SK-N-SH (cell line): ENCODE measurements at regions not wholly inside any gene's neighbourhood (a gene's known extent, or its start where the extent isn't known, plus 50 kb on each side); places are given as distances from the start of the nearest gene placed in this dataset.

Experiments used
- CTCF ChIA-PET: fragments of 300-600, 350-600 bp; formaldehyde crosslinking; extraction: SDS; loops from one replicate; lab custom pipeline; 2021; lab: Yijun Ruan, JAX
- POLR2A ChIA-PET: fragments of 350-600 bp; sonication (Branson Sonifier 250); formaldehyde crosslinking; extraction: SDS; loops from one replicate; lab custom pipeline; 2020; ENCODE audit warnings: antibody characterized with exemption, inconsistent platforms; lab: Yijun Ruan, JAX
- DNase-seq: peaks from one replicate; pipeline ENCODE4 v3.0.0; 2012
- H2AFZ ChIP-seq: fragments of 200-600 bp; sonication (generic); 2 replicates; pipeline ENCODE4 v1.8.1; 2016; ENCODE audit warnings: antibody characterized with exemption, mild to moderate bottlenecking, low read depth
- H3F3A ChIP-seq: fragments of 200-600 bp; sonication (generic); replicated peaks from 2 replicates; pipeline ENCODE3; 2016; ENCODE audit warnings: antibody characterized with exemption, mild to moderate bottlenecking; ENCODE audit not compliant: insufficient read depth
- H3K27ac ChIP-seq, 2 experiments: fragments of 200-500 bp in 1 of 2; fragments of 200-600 bp in 1 of 2; sonication (Bioruptor generic) in 1 of 2; sonication (generic), shearing (Covaris generic) in 1 of 2; 2 replicates each; pipeline versions ENCODE4 v1.5.1 to v1.6.1; 2014 to 2016; ENCODE audit warnings: low read depth in 2 of 2, inconsistent platforms in 1 of 2, low read length in 1 of 2, mild to moderate bottlenecking in 1 of 2, mixed read lengths in 1 of 2
- H3K27me3 ChIP-seq: fragments of 200-600 bp; sonication (generic), shearing (Covaris generic); 2 replicates; pipeline ENCODE4 v1.6.1; 2016; ENCODE audit warnings: mixed run types; ENCODE audit not compliant: insufficient read depth
- H3K36me3 ChIP-seq, 2 experiments: fragments of 200-500 bp in 1 of 2; fragments of 200-600 bp in 1 of 2; sonication (Bioruptor generic) in 1 of 2; sonication (generic) in 1 of 2; replicated peaks in 1 of 2; 2 replicates each; pipeline versions ENCODE3 to v1.5.1; 2014 to 2016; ENCODE audit warnings: low read length in 1 of 2, mild to moderate bottlenecking in 1 of 2; ENCODE audit not compliant: insufficient read depth in 2 of 2, control insufficient read depth in 1 of 2
- H3K4me1 ChIP-seq, 2 experiments: fragments of 200-500 bp in 1 of 2; fragments of 200-600 bp in 1 of 2; sonication (Bioruptor generic) in 1 of 2; sonication (generic), shearing (Covaris generic) in 1 of 2; 2 replicates each; pipeline versions ENCODE4 v1.5.1 to v1.6.1; 2014 to 2016; ENCODE audit warnings: low read depth in 1 of 2, low read length in 1 of 2, mixed run types in 1 of 2; ENCODE audit not compliant: insufficient read depth in 2 of 2, control insufficient read depth in 1 of 2
- H3K4me2 ChIP-seq: fragments of 200-600 bp; sonication (generic), shearing (Covaris generic); 2 replicates; pipeline ENCODE4 v1.6.1; 2017; ENCODE audit warnings: mixed run types
- H3K4me3 ChIP-seq, 2 experiments: fragments of 200-500 bp in 1 of 2; fragments of 200-600 bp in 1 of 2; sonication (Bioruptor generic) in 1 of 2; sonication (generic), shearing (Covaris generic) in 1 of 2; 2 replicates each; pipeline versions ENCODE4 v1.5.1 to v1.8.1; 2014 to 2016; ENCODE audit warnings: low read depth in 2 of 2, inconsistent platforms in 1 of 2, low read length in 1 of 2, mild to moderate bottlenecking in 1 of 2, mixed read lengths in 1 of 2, moderate library complexity in 1 of 2
- H3K79me2 ChIP-seq: fragments of 200-600 bp; sonication (generic); 2 replicates; pipeline ENCODE4 v1.8.1; 2017; ENCODE audit warnings: mild to moderate bottlenecking; ENCODE audit not compliant: insufficient read depth
- H3K9ac ChIP-seq: fragments of 200-600 bp; sonication (generic); 2 replicates; pipeline ENCODE4 v1.6.1; 2017; ENCODE audit warnings: mixed run types
- H3K9me2 ChIP-seq: fragments of 200-600 bp; sonication (generic); 2 replicates; pipeline ENCODE4 v1.6.1; 2017; ENCODE audit warnings: mixed run types
- H3K9me3 ChIP-seq: fragments of 200-600 bp; sonication (generic); 2 replicates; pipeline ENCODE4 v1.6.1; 2017; ENCODE audit warnings: mixed run types, mild to moderate bottlenecking, moderate library complexity
- H4K20me1 ChIP-seq: fragments of 200-600 bp; sonication (generic); 2 replicates; pipeline ENCODE4 v1.6.1; 2017; ENCODE audit warnings: mild to moderate bottlenecking, mixed run types; ENCODE audit not compliant: insufficient read depth
- FOXJ3 ChIP-seq: sonication (generic); formaldehyde crosslinking; IDR thresholded peaks from 2 replicates; pipeline ENCODE4 v1.5.1; 2020; ENCODE audit warnings: mild to moderate bottlenecking, missing genetic modification reagents
- FOXM1 ChIP-seq: IDR thresholded peaks from 2 replicates; pipeline ENCODE4 v1.4.0; 2012; ENCODE audit warnings: low read depth, mild to moderate bottlenecking
- MAX ChIP-seq: IDR thresholded peaks from 2 replicates; pipeline ENCODE4 v1.4.0; 2012; ENCODE audit warnings: low read depth
- MXI1 ChIP-seq: IDR thresholded peaks from 2 replicates; pipeline ENCODE4 v1.6.1; 2012; ENCODE audit warnings: mild to moderate bottlenecking, low read depth, low read length, improper control_type of control experiment
- PBX3 ChIP-seq: IDR thresholded peaks from 2 replicates; pipeline ENCODE4; 2012
- RAD21 ChIP-seq: IDR thresholded peaks from 2 replicates; pipeline ENCODE4 v1.6.1; 2012; ENCODE audit warnings: mild to moderate bottlenecking, low read length
- RXRA ChIP-seq: IDR thresholded peaks from 2 replicates; pipeline ENCODE4 v1.4.0; 2012; ENCODE audit warnings: low read depth, mild to moderate bottlenecking, borderline replicate concordance
- TCF12 ChIP-seq: IDR thresholded peaks from 2 replicates; pipeline ENCODE4 v1.4.0; 2012
- YY1 ChIP-seq: IDR thresholded peaks from 2 replicates; pipeline ENCODE4 v1.4.0; 2012; ENCODE audit warnings: low read depth, mild to moderate bottlenecking
- WGBS: methylation state at CpG from one replicate; pipeline ENCODE4 v1.1.6; 2017; ENCODE audit warnings: low lambda C conversion rate; 5-methylcytosine and 5-hydroxymethylcytosine counted together
- TF ChIP-seq, protein P1 (sequence below): fragments of 200-600 bp; sonication (generic); IDR thresholded peaks from 2 replicates; pipeline ENCODE4 v1.6.1; 2017; ENCODE audit warnings: antibody characterized with exemption, mild to moderate bottlenecking, moderate library complexity

GRCh38 chr10:77716458-77717317 is 79.1 kb upstream of the KCNMA1 start (continued):
- TF ChIP-seq PBX3 (no peak), RXRA (no peak), FOXJ3 (no peak), YY1 (no peak), MAX (no peak), FOXM1 (no peak)

GRCh38 chr10:77715536-77715935 is 77.9 kb upstream of the KCNMA1 start:
- ChIA-PET CTCF (interaction anchor here (1.1 to 4.3 kb wide), 3 partner anchors 41 to 550 kb away, joined by 3 to 13 read pairs (median 7); no protein-coding TSS in a partner anchor), POLR2A (no interaction called here)
- Histone ChIP-seq H3K27me3 (no peaks in the 10 kb centered on the region), H3K27ac (no peak overlapping the region), H2AFZ (no peak overlapping the region), H3K79me2 (no peaks in the 10 kb centered on the region), H3K9me3 (no peaks in the 10 kb centered on the region), H3K9ac (no peak overlapping the region), H3K36me3 (no peaks in the 10 kb centered on the region), H4K20me1 (no peaks in the 10 kb centered on the region), H3K4me1 (peaks cover 4 to 19% of the 10 kb centered on the region in 2 experiments; a peak in 3 of 4 replicates), H3K4me3 (no peak overlapping the region), H3K4me2 (no peak overlapping the region), H3F3A (peaks cover 5% of the 10 kb centered on the region), H3K9me2 (no peaks in the 10 kb centered on the region)
- DNase-seq = no peak
- 90% methylated on average over 1 of the region's 1 CpG for WGBS
- TF ChIP-seq RXRA = no peak
- no peak for TF ChIP-seq TCF12

- no peak overlapping the region for H3K4me3 ChIP-seq
- H4K20me1 ChIP-seq = no peaks in the 10 kb centered on the region
- no peaks in the 10 kb centered on the region for H3K27me3 ChIP-seq
- H3K9me3 ChIP-seq = no peaks in the 10 kb centered on the region
- no peak overlapping the region for H3K27ac ChIP-seq
- H3K9ac ChIP-seq = no peak overlapping the region
- H2AFZ ChIP-seq = no peak overlapping the region
- 84% methylated on average over 3 of the region's 3 CpGs for WGBS
- ChIA-PET POLR2A (no interaction called here), CTCF (interaction anchor here (0.7 to 4.3 kb wide), 5 partner anchors 8 to 549 kb away, joined by 3 to 13 read pairs (median 3); no protein-coding TSS in a partner anchor)
- TF ChIP-seq RAD21 (peak; percentile 38), MXI1 (no peak)
- TF ChIP-seq, protein P1, sequence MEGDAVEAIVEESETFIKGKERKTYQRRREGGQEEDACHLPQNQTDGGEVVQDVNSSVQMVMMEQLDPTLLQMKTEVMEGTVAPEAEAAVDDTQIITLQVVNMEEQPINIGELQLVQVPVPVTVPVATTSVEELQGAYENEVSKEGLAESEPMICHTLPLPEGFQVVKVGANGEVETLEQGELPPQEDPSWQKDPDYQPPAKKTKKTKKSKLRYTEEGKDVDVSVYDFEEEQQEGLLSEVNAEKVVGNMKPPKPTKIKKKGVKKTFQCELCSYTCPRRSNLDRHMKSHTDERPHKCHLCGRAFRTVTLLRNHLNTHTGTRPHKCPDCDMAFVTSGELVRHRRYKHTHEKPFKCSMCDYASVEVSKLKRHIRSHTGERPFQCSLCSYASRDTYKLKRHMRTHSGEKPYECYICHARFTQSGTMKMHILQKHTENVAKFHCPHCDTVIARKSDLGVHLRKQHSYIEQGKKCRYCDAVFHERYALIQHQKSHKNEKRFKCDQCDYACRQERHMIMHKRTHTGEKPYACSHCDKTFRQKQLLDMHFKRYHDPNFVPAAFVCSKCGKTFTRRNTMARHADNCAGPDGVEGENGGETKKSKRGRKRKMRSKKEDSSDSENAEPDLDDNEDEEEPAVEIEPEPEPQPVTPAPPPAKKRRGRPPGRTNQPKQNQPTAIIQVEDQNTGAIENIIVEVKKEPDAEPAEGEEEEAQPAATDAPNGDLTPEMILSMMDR = peak; percentile 25; the same call in 1 of the 2 replicates
- no peak overlapping the region for H3K4me2 ChIP-seq
- H3K36me3 ChIP-seq = no peaks in the 10 kb centered on the region
- peaks cover 4 to 19% of the 10 kb centered on the region in 2 experiments; a peak in 3 of 4 replicates for H3K4me1 ChIP-seq
- no peak for DNase-seq
- H3F3A ChIP-seq = peaks cover 5% of the 10 kb centered on the region
- no peaks in the 10 kb centered on the region for H3K79me2 ChIP-seq
- H3K9me2 ChIP-seq = no peaks in the 10 kb centered on the region
Observed at GRCh38 chr10:77715088-77715487, 77.5 kb upstream of the KCNMA1 start.
